Caki2 (cell line): ENCODE measurements at regions not wholly inside any gene's neighbourhood (a gene's known extent, or its start where the extent isn't known, plus 50 kb on each side); places are given as distances from the start of the nearest gene placed in this dataset.
"Not testable (repeated sequence)": the region's sequence is repeated elsewhere in the genome, so short reads cannot be mapped to it uniquely, and the experiment has no call there.

Experiments used
- DNase-seq: peaks from one replicate; pipeline ENCODE4 v3.0.0-alpha.2; 2015; ENCODE audit warnings: low read depth
- in situ Hi-C: cut with HindIII; loops from 2 replicates; pipeline ENCODE4 v1.10.0; 2016; ENCODE audit warnings: low sequenced_read_pairs, low pct_unique_long_range_greater_than_20kb, mixed read lengths

DNA sequence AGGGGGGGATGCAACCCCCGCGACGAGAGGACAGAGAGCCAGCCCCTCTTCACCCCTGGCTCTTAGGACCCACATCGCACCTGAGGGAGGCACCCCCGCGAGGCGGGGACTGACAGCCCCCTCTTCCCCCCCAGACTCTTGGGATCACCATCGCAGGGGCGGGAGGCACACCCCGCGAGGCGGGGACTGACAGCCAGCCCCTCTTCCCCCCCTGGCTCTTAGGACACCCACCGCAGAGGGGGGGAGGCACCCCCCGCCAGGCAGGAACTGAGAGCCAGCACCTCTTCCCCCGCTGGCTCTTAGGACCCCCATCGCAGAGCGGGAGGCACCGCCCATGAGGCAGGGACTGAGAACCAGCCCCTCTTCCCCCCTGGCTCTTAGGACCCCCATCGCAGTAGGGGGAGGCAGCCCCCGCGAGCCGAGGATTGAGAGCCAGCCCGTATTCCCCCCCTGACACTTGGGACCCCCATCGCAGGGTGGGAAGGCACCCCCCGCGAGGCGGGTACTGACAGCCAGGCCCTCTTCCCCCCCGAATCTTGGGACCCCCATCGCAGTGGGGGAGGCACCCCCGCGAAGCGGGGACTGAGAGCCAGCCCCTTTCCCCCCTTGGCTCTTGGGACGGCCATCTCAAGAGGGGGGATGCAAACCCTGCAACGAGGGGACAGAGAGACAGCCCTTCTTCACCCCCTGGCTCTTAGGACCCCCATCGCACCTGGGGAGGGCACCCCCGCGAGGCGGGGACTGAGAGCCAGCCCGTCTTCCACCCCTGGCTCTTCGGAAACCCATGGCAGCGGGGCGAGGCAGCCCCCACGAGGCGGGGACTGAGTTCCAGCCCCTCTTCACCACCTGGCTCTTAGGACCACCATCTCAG, 2425.1 kb upstream of the PCDH20 start:
- in situ Hi-C loops = no loop called here
- DNase-seq = no peak

DNA sequence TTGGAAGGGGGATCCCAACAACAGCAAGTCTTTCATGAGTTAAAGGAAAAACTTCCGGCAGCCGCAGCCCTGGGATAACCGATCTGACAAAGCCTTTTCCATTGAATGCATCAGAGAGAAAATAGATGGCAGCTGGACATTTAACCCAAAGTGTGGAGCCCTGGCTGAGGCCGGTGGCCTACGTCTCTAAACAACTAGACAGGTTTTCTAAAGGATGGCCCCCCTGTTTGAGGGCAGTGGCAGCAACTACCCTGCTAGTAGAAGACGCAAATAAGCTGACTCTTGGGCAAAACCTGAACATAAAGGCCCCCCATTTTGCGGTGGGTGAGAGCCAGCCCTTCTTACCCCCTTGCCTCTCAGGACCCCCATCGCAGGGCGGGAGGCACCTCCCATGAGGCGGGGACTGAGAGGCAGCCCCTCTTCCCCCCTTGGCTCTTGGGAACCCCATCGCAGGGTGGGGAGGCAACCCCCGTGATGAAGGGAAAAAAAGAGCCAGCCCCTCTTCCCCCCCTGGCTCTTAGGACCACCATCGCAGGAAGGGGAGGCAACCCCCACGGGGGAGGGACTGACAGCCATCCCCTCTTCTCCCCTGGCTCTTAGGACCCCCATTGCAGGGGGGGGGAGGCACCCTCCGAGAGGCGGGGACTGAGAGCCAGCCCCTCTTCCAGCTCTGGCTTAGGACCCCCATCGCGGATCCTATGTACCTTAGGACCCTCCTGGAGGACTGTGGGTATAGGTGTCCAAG, 2422.9 kb upstream of the PCDH20 start:
- in situ Hi-C loops = no loop called here
- DNase-seq = no peak

GRCh38 chr13:63837701-63838100, 2422.1 kb upstream of the PCDH20 start:
- DNase-seq, in situ Hi-C loops: not testable (repeated sequence)

GRCh38 chr13:63829609-63830008, 2414.0 kb upstream of the PCDH20 start:
- in situ Hi-C loops, DNase-seq: not testable (repeated sequence)

GRCh38 chr13:63821785-63822184, 2406.1 kb upstream of the PCDH20 start:
- not testable (repeated sequence) for DNase-seq

DNA sequence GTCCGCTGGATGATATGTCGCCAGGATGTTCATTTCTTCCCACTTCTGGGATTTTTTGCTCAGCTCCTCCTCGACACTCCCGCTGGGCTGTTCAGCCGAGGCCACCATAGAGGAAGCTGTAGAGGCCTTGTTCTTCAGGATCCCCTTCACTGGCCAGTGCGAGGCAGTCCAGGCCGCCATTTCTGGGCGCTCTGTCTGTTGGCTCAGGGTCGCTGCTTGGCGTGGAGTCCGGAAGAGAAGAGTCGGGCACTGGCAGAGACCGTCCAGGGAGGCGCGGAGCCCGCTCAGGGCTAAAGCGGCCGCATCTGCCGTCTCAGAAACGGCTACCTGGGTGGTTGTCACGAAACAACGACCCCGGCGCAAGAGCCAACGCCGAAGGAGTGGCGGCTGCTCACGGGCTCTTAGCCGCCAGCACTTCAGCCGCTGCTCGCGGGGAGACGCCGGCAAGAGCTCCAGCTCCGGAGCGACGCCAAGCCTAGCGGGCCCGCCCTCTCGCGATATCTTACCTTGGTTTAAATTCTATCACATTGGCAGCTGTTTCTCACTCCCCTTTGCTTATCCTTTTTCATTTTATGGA, 2395.9 kb upstream of the PCDH20 start:
- in situ Hi-C loops, DNase-seq: not testable (repeated sequence)

More at GRCh38 chr13:63821785-63822184, 2406.1 kb upstream of the PCDH20 start:
- in situ Hi-C loops = not testable (repeated sequence)

- in situ Hi-C loops, DNase-seq: not testable (repeated sequence)
These were observed 2375.5 kb upstream of the PCDH20 start for GRCh38 chr13:63791134-63791533.

GRCh38 chr13:63774133-63774532, 2358.5 kb upstream of the PCDH20 start:
- DNase-seq = no peak
- in situ Hi-C loops = no loop called here

- in situ Hi-C loops = no loop called here
- no peak for DNase-seq
These were observed 2357.8 kb upstream of the PCDH20 start for GRCh38 chr13:63773476-63773875.

GRCh38 chr13:63757683-63758082, 2342.0 kb upstream of the PCDH20 start:
- in situ Hi-C loops, DNase-seq: not testable (repeated sequence)

DNA sequence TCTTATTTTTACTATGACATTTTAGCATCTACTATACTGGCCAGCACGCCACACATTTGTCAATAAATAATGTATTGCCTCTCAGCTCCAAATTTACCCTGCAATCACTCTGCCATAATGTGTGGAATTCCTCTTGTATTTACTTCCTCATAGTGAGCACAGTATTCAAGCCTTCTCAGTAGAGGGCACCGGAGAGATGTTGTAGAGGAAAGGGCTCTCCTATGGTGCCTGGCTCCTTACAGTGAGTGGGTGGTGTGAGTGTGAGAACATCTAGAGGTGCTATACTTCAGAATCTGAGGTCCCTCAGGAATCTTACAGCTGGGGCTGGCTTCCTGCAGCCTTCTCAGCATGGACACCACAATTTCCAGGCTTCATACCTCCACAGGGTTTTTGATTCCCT, 2334.2 kb upstream of the PCDH20 start:
- in situ Hi-C loops, DNase-seq: not testable (repeated sequence)

GRCh38 chr13:63741814-63742101, 2326.1 kb upstream of the PCDH20 start:
- DNase-seq, in situ Hi-C loops: not testable (repeated sequence)

DNA sequence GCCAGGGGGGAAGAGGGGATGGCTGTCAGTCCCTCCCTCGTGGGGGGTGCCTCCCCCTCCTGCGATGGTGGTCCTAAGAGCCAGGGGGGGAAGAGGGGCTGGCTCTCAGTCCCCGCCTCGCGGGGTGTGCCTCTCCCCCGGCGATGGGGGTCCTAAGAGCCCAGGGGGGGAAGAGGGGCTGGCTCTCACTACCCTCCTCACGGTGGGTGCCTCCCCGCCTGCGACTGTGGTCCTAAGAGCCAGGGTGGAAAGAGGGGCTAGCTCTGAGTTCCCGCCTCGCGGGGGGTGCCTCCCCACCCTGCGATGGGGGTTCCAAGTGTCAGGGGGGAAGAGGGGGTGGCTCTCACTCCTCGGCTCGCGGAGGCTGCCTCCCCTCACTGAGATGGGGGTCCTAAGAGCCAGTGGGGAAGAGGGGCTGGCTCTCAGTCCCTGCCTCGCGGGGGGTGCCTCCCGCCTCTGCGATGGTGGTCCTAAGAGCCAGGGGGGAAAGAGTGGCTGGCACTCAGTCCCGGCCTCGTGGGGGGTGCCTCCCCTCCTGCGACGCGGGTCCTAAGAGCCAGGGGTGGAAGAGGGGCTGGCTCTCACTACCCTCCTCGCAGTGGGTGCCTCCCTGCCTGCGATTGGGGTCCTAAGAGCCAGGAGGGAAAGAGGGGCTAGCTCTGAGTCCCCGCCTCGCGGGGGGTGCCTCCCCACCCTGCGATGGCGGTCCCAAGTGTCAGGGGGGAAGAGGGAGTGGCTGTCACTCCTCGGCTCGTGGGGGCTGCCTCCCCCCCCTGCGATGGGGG, 2325.6 kb upstream of the PCDH20 start:
- in situ Hi-C loops = no loop called here
- no peak for DNase-seq

GRCh38 chr13:63739112-63739735, 2323.6 kb upstream of the PCDH20 start:
- in situ Hi-C loops, DNase-seq: not testable (repeated sequence)

DNA sequence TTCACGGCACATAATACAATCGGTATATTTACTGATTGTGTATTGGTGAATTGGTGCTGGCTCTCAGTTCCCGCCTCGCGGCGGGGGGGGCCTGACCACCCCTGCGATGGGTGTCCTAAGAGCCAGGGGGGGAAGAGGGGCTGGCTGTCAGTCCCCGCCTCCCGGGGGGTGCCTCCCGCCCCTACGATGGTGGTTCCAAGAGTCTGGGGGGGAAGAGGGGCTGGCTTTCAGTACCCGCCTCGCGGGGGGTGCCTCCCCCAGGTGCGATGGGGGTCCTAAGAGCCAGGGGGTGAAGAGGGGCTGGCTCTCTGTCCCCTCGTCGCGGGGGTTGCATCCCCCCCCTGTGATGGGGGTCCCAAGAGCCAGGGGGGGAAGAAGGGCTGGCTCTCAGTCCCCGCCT, 2321.8 kb upstream of the PCDH20 start:
- in situ Hi-C loops = no loop called here
- no peak for DNase-seq

GRCh38 chr13:63731896-63732295, 2316.2 kb upstream of the PCDH20 start:
- peak; percentile 40 for DNase-seq
- in situ Hi-C loops = no loop called here

GRCh38 chr13:63712159-63712558, 2296.5 kb upstream of the PCDH20 start:
- in situ Hi-C loops, DNase-seq: not testable (repeated sequence)

DNA sequence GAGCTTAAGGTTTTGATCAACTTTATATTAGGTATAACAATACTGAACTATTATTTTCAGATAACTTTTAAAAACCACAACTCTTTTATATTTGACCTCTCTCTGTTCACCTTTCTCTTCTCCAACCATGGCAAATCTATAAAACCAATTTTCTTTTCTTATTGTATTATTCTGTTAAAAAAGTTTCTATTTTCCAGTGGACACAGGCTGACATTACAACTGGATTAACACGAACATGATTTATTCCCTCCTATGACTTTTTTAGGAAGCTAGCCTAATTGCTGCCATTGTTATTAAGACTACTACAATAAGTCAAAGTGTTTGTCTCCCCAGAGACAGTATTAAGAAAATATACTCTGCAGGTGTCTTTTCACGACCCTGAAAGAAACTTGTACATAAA, 2291.1 kb upstream of the PCDH20 start:
- in situ Hi-C loops = no loop called here
- no peak for DNase-seq
